Muscle of leg (tissue), 3 donors: ENCODE measurements at regions not wholly inside any gene's neighbourhood (a gene's known extent, or its start where the extent isn't known, plus 50 kb on each side); places are given as distances from the start of the nearest gene placed in this dataset.
A peak's percentile ranks its signal among the peaks of the same experiment; 100 is the strongest.

ENCODE experiments used
- DNase-seq: peaks from one replicate; pipeline ENCODE4 v3.0.0; 2013
- H3K27ac ChIP-seq: one replicate; pipeline ENCODE4 v1.5.1; 2013; ENCODE audit warnings: mild to moderate bottlenecking, low read length, control low read depth
- H3K27me3 ChIP-seq: one replicate; pipeline ENCODE4 v1.6.1; 2013; ENCODE audit warnings: low read length; ENCODE audit not compliant: control insufficient read depth, insufficient read depth
- H3K36me3 ChIP-seq: one replicate; pipeline ENCODE4 v1.6.1; 2013; ENCODE audit warnings: low read length; ENCODE audit not compliant: control insufficient read depth, insufficient read depth
- H3K4me1 ChIP-seq: one replicate; pipeline ENCODE4 v1.6.1; 2013; ENCODE audit warnings: low read length; ENCODE audit not compliant: control insufficient read depth, insufficient read depth
- H3K4me3 ChIP-seq: one replicate; pipeline ENCODE4 v1.5.1; 2013; ENCODE audit warnings: low read length, control low read depth
- H3K9me3 ChIP-seq: replicated peaks from 2 replicates; pipeline ENCODE4 v1.6.1; 2013; ENCODE audit warnings: low read depth, low read length; ENCODE audit not compliant: control insufficient read depth
- WGBS: methylation state at CpG from one replicate; pipeline ENCODE4 v1.1.5; 2013; ENCODE audit warnings: missing lambda C conversion rate; ENCODE audit not compliant: insufficient coverage; 5-methylcytosine and 5-hydroxymethylcytosine counted together

- Histone ChIP-seq H3K36me3 (no peaks in the 10 kb centered on the region), H3K9me3 (peaks cover 20% of the 10 kb centered on the region), H3K4me1 (no peaks in the 10 kb centered on the region), H3K4me3 (no peak overlapping the region), H3K27me3 (no peaks in the 10 kb centered on the region), H3K27ac (no peak overlapping the region)
- peak; percentile 20 for DNase-seq
- WGBS = 65% methylated on average over 18 of the region's 20 CpGs
Observed at GRCh38 chr11:135075740-135076139, 663.7 kb upstream of the B3GAT1 start.

- no CpG with 5 or more reads among the region's 5 CpGs for WGBS
- peaks cover 24% of the 10 kb centered on the region for H3K9me3 ChIP-seq
- no peaks in the 10 kb centered on the region for H3K4me1 ChIP-seq
- no peaks in the 10 kb centered on the region for H3K36me3 ChIP-seq
- DNase-seq = peak; percentile 23
- H3K27me3 ChIP-seq = no peaks in the 10 kb centered on the region
- H3K27ac ChIP-seq = no peak overlapping the region
- H3K4me3 ChIP-seq = no peak overlapping the region
Observed at GRCh38 chr11:135074397-135074998, 662.5 kb upstream of the B3GAT1 start.

GRCh38 chr11:135073870-135074269 is 661.8 kb upstream of the B3GAT1 start:
- Histone ChIP-seq H3K9me3 (peaks cover 24% of the 10 kb centered on the region), H3K36me3 (no peaks in the 10 kb centered on the region), H3K4me3 (no peak overlapping the region), H3K27me3 (no peaks in the 10 kb centered on the region), H3K4me1 (no peaks in the 10 kb centered on the region), H3K27ac (no peak overlapping the region)
- 91% methylated on average over 3 of the region's 5 CpGs for WGBS
- no peak for DNase-seq

GRCh38 chr11:135073381-135073780 is 661.3 kb upstream of the B3GAT1 start:
- Histone ChIP-seq H3K27me3 (no peaks in the 10 kb centered on the region), H3K36me3 (no peaks in the 10 kb centered on the region), H3K4me1 (no peaks in the 10 kb centered on the region), H3K4me3 (no peak overlapping the region), H3K9me3 (peaks cover 24% of the 10 kb centered on the region), H3K27ac (no peak overlapping the region)
- DNase-seq = peak; percentile 20
- WGBS = 42% methylated on average over 7 of the region's 7 CpGs

- DNase-seq = no peak
- Histone ChIP-seq H3K27ac (no peak overlapping the region), H3K27me3 (no peaks in the 10 kb centered on the region), H3K36me3 (no peaks in the 10 kb centered on the region), H3K4me3 (no peak overlapping the region), H3K9me3 (peaks cover 24% of the 10 kb centered on the region), H3K4me1 (no peaks in the 10 kb centered on the region)
- WGBS = 70% methylated on average over 3 of the region's 4 CpGs
Observed at GRCh38 chr11:135069890-135070289, 657.8 kb upstream of the B3GAT1 start.

GRCh38 chr11:135069063-135069462 is 657.0 kb upstream of the B3GAT1 start:
- H3K36me3 ChIP-seq = no peaks in the 10 kb centered on the region
- H3K27me3 ChIP-seq = no peaks in the 10 kb centered on the region
- no peaks in the 10 kb centered on the region for H3K4me1 ChIP-seq
- H3K9me3 ChIP-seq = peaks cover 22% of the 10 kb centered on the region
- 84% methylated on average over 10 of the region's 11 CpGs for WGBS
- no peak overlapping the region for H3K4me3 ChIP-seq
- no peak for DNase-seq
- no peak overlapping the region for H3K27ac ChIP-seq

GRCh38 chr11:135062994-135063393 is 651.0 kb upstream of the B3GAT1 start:
- DNase-seq = no peak
- Histone ChIP-seq H3K4me1 (no peaks in the 10 kb centered on the region), H3K27ac (no peak overlapping the region), H3K36me3 (no peaks in the 10 kb centered on the region), H3K4me3 (no peak overlapping the region), H3K27me3 (no peaks in the 10 kb centered on the region), H3K9me3 (peaks cover 3% of the 10 kb centered on the region)
- WGBS = 53% methylated on average over 4 of the region's 5 CpGs

GRCh38 chr11:135061166-135061565 is 649.1 kb upstream of the B3GAT1 start:
- H3K27me3 ChIP-seq = no peaks in the 10 kb centered on the region
- peaks cover 3% of the 10 kb centered on the region for H3K9me3 ChIP-seq
- H3K4me1 ChIP-seq = no peaks in the 10 kb centered on the region
- H3K4me3 ChIP-seq = no peak overlapping the region
- DNase-seq = no peak
- H3K36me3 ChIP-seq = no peaks in the 10 kb centered on the region
- WGBS = no CpG with 5 or more reads among the region's 2 CpGs
- H3K27ac ChIP-seq = no peak overlapping the region

GRCh38 chr11:135046986-135047385 is 634.9 kb upstream of the B3GAT1 start:
- H3K27ac ChIP-seq = no peak overlapping the region
- WGBS = 76% methylated on average over 2 of the region's 13 CpGs
- no peak overlapping the region for H3K4me3 ChIP-seq
- H3K9me3 ChIP-seq = no peaks in the 10 kb centered on the region
- no peaks in the 10 kb centered on the region for H3K36me3 ChIP-seq
- H3K4me1 ChIP-seq = no peaks in the 10 kb centered on the region
- no peaks in the 10 kb centered on the region for H3K27me3 ChIP-seq
- DNase-seq = no peak

GRCh38 chr11:135046556-135046955 is 634.5 kb upstream of the B3GAT1 start:
- no peaks in the 10 kb centered on the region for H3K9me3 ChIP-seq
- H3K4me3 ChIP-seq = no peak overlapping the region
- H3K4me1 ChIP-seq = no peaks in the 10 kb centered on the region
- H3K36me3 ChIP-seq = no peaks in the 10 kb centered on the region
- no peaks in the 10 kb centered on the region for H3K27me3 ChIP-seq
- H3K27ac ChIP-seq = no peak overlapping the region
- WGBS = no CpG with 5 or more reads among the region's 8 CpGs
- DNase-seq = no peak

GRCh38 chr11:135043434-135043833 is 631.4 kb upstream of the B3GAT1 start:
- Histone ChIP-seq H3K4me3 (no peak overlapping the region), H3K27me3 (no peaks in the 10 kb centered on the region), H3K27ac (no peak overlapping the region), H3K9me3 (no peaks in the 10 kb centered on the region), H3K4me1 (no peaks in the 10 kb centered on the region), H3K36me3 (no peaks in the 10 kb centered on the region)
- DNase-seq = no peak
- 100% methylated on average over 2 of the region's 4 CpGs for WGBS
